DOHH2 (cell line): ENCODE measurements at regions not wholly inside any gene's neighbourhood (a gene's known extent, or its start where the extent isn't known, plus 50 kb on each side); places are given as distances from the start of the nearest gene placed in this dataset.

Experiments
- H3F3A ChIP-seq: fragments of 200-600 bp; sonication (generic), shearing (Covaris generic); 2 replicates; pipeline ENCODE4 v1.6.0; 2016; ENCODE audit warnings: antibody characterized with exemption, mild to moderate bottlenecking; ENCODE audit not compliant: control insufficient read depth, insufficient read depth
- H3K27ac ChIP-seq: fragments of 200-600 bp; sonication (generic); 2 replicates; pipeline ENCODE4 v1.5.1; 2014; ENCODE audit warnings: low read depth, mild to moderate bottlenecking, low read length, moderate library complexity
- H3K27me3 ChIP-seq: fragments of 200-600 bp; sonication (generic); 2 replicates; pipeline ENCODE4 v1.6.1; 2014; ENCODE audit warnings: mild to moderate bottlenecking, low read length, mixed read lengths; ENCODE audit not compliant: control insufficient read depth
- H3K36me3 ChIP-seq: fragments of 200-600 bp; sonication (generic); 2 replicates; pipeline ENCODE4 v1.6.1; 2014; ENCODE audit warnings: mild to moderate bottlenecking, low read length, moderate library complexity, mixed read lengths; ENCODE audit not compliant: control insufficient read depth
- H3K4me1 ChIP-seq: fragments of 200-600 bp; sonication (generic); 2 replicates; pipeline ENCODE4 v1.6.1; 2014; ENCODE audit warnings: mild to moderate bottlenecking, low read length, mixed read lengths; ENCODE audit not compliant: control insufficient read depth
- H3K4me2 ChIP-seq: fragments of 200-600 bp; sonication (generic); 2 replicates; pipeline ENCODE4 v1.6.0; 2014; ENCODE audit warnings: mild to moderate bottlenecking, low read length, moderate library complexity
- H3K4me3 ChIP-seq: fragments of 200-600 bp; sonication (generic); 2 replicates; pipeline ENCODE4 v1.5.1; 2014; ENCODE audit warnings: mild to moderate bottlenecking, low read length, mixed read lengths
- H3K79me2 ChIP-seq: fragments of 200-600 bp; sonication (generic); 2 replicates; pipeline ENCODE4 v1.6.1; 2014; ENCODE audit warnings: mild to moderate bottlenecking, low read length, mixed read lengths; ENCODE audit not compliant: control insufficient read depth
- H3K9me2 ChIP-seq: fragments of 200-600 bp; sonication (generic); replicated peaks from 2 replicates; pipeline ENCODE4 v1.6.1; 2014; ENCODE audit warnings: mild to moderate bottlenecking, low read length, mixed read lengths; ENCODE audit not compliant: control insufficient read depth
- H3K9me3 ChIP-seq: fragments of 200-600 bp; sonication (generic); 2 replicates; pipeline ENCODE4 v1.6.1; 2014; ENCODE audit warnings: antibody characterized with exemption, low read length, mixed read lengths; ENCODE audit not compliant: control insufficient read depth, insufficient read depth
- H4K20me1 ChIP-seq: fragments of 200-600 bp; sonication (generic); 2 replicates; pipeline ENCODE4 v1.6.0; 2014; ENCODE audit warnings: low read depth, mild to moderate bottlenecking, antibody characterized with exemption, low read length, moderate library complexity; ENCODE audit not compliant: control insufficient read depth, insufficient read depth
- EZH2phosphoT487 ChIP-seq: fragments of 200-600 bp; sonication (generic); IDR thresholded peaks from 2 replicates; pipeline ENCODE4 v1.6.1; 2017; ENCODE audit warnings: borderline replicate concordance, mild to moderate bottlenecking, antibody characterized with exemption, low read length, moderate library complexity, mixed read lengths
- TF ChIP-seq, protein P1 (sequence below): fragments of 200-600 bp; sonication (generic); IDR thresholded peaks from one replicate; pipeline ENCODE4 v1.5.1; 2014; ENCODE audit warnings: antibody characterized with exemption, mild to moderate bottlenecking, low read depth, low read length; ENCODE audit not compliant: poor library complexity, severe bottlenecking

GRCh38 chr12:24266982-24267381 lies 317.5 kb upstream of the SOX5 start:
- Histone ChIP-seq H3K27me3 (no peaks in the 10 kb centered on the region), H3K4me3 (no peak overlapping the region), H3F3A (no peaks in the 10 kb centered on the region), H3K9me3 (no peaks in the 10 kb centered on the region), H3K27ac (no peak overlapping the region), H3K9me2 (no peaks in the 10 kb centered on the region), H3K36me3 (no peaks in the 10 kb centered on the region), H3K4me1 (no peaks in the 10 kb centered on the region), H4K20me1 (no peaks in the 10 kb centered on the region), H3K79me2 (no peaks in the 10 kb centered on the region), H3K4me2 (no peak overlapping the region)
- TF ChIP-seq EZH2phosphoT487 = no peak
- TF ChIP-seq, protein P1, sequence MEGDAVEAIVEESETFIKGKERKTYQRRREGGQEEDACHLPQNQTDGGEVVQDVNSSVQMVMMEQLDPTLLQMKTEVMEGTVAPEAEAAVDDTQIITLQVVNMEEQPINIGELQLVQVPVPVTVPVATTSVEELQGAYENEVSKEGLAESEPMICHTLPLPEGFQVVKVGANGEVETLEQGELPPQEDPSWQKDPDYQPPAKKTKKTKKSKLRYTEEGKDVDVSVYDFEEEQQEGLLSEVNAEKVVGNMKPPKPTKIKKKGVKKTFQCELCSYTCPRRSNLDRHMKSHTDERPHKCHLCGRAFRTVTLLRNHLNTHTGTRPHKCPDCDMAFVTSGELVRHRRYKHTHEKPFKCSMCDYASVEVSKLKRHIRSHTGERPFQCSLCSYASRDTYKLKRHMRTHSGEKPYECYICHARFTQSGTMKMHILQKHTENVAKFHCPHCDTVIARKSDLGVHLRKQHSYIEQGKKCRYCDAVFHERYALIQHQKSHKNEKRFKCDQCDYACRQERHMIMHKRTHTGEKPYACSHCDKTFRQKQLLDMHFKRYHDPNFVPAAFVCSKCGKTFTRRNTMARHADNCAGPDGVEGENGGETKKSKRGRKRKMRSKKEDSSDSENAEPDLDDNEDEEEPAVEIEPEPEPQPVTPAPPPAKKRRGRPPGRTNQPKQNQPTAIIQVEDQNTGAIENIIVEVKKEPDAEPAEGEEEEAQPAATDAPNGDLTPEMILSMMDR = no peak

GRCh38 chr12:24256684-24257083 lies 307.2 kb upstream of the SOX5 start:
- no peaks in the 10 kb centered on the region for H3K36me3 ChIP-seq
- no peaks in the 10 kb centered on the region for H4K20me1 ChIP-seq
- H3K9me2 ChIP-seq = no peaks in the 10 kb centered on the region
- H3K4me3 ChIP-seq = no peak overlapping the region
- no peaks in the 10 kb centered on the region for H3K4me1 ChIP-seq
- no peak overlapping the region for H3K27ac ChIP-seq
- H3K79me2 ChIP-seq = no peaks in the 10 kb centered on the region
- H3K27me3 ChIP-seq = no peaks in the 10 kb centered on the region
- H3K9me3 ChIP-seq = no peaks in the 10 kb centered on the region
- no peaks in the 10 kb centered on the region for H3F3A ChIP-seq
- H3K4me2 ChIP-seq = no peak overlapping the region
- TF ChIP-seq, protein P1 = no peak
- no peak for TF ChIP-seq EZH2phosphoT487

- H3K4me3 ChIP-seq = no peak overlapping the region
- no peaks in the 10 kb centered on the region for H3K79me2 ChIP-seq
- H3K9me2 ChIP-seq = no peaks in the 10 kb centered on the region
- no peaks in the 10 kb centered on the region for H3K27me3 ChIP-seq
- no peak overlapping the region for H3K4me2 ChIP-seq
- H3F3A ChIP-seq = no peaks in the 10 kb centered on the region
- no peaks in the 10 kb centered on the region for H3K4me1 ChIP-seq
- H3K27ac ChIP-seq = no peak overlapping the region
- no peaks in the 10 kb centered on the region for H3K36me3 ChIP-seq
- TF ChIP-seq EZH2phosphoT487 = no peak
- TF ChIP-seq, protein P1 = no peak
- no peaks in the 10 kb centered on the region for H4K20me1 ChIP-seq
- no peaks in the 10 kb centered on the region for H3K9me3 ChIP-seq
These were observed 306.6 kb upstream of the SOX5 start for GRCh38 chr12:24255920-24256665.
